ENCODE measurements at regions not wholly inside any gene's neighbourhood (a gene's known extent, or its start where the extent isn't known, plus 50 kb on each side); places are given as distances from the start of the nearest gene placed in this dataset.

DNA sequence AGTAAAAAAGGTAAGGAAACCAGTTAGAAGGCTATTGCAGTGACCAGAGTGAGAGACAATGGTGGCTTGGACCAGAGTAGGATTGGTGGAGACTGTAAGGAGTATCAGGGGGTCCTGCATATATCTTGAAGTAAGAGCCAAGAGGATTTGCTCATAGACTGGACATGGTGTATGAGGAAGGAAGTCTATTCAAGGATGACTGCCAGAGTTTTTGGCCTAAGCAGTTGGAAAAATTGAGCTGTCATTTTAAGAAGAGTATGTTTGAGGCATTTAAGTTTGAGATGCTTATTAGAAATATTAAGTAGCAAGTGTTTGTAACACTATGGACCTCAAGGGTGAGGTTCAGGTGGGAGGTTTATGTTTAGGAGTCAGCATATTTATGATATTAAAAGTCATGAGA, 596.6 kb downstream of the METTL15 start:
- no peaks in the 10 kb centered on the region for H3K27me3 ChIP-seq (ENCODE audit: insufficient read depth, low read length, poor library complexity, severe bottlenecking)
- no peaks in the 10 kb centered on the region for H3K9me3 ChIP-seq (ENCODE audit: insufficient read depth, low read depth, low read length)
- H3K4me1 ChIP-seq (ENCODE audit: insufficient read depth, low read length, poor library complexity, severe bottlenecking), result no peaks in the 10 kb centered on the region
- no peaks in the 10 kb centered on the region for H4K20me1 ChIP-seq (ENCODE audit: insufficient read depth, low read length, poor library complexity, severe bottlenecking)
- TF ChIP-seq, protein P1, sequence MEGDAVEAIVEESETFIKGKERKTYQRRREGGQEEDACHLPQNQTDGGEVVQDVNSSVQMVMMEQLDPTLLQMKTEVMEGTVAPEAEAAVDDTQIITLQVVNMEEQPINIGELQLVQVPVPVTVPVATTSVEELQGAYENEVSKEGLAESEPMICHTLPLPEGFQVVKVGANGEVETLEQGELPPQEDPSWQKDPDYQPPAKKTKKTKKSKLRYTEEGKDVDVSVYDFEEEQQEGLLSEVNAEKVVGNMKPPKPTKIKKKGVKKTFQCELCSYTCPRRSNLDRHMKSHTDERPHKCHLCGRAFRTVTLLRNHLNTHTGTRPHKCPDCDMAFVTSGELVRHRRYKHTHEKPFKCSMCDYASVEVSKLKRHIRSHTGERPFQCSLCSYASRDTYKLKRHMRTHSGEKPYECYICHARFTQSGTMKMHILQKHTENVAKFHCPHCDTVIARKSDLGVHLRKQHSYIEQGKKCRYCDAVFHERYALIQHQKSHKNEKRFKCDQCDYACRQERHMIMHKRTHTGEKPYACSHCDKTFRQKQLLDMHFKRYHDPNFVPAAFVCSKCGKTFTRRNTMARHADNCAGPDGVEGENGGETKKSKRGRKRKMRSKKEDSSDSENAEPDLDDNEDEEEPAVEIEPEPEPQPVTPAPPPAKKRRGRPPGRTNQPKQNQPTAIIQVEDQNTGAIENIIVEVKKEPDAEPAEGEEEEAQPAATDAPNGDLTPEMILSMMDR (conservative IDR thresholded peaks at IDR 0.05; ENCODE audit: low read length), result no peak
- no peak for TF ChIP-seq EZH2phosphoT487 (IDR thresholded peaks at IDR 0.05; ENCODE audit: borderline replicate concordance)
- H3F3A ChIP-seq (ENCODE audit: low read depth), result no peaks in the 10 kb centered on the region
- no peaks in the 10 kb centered on the region for H3K9me2 ChIP-seq (replicated peaks; ENCODE audit: low read depth, low read length)
- H3K9ac ChIP-seq (ENCODE audit: low read depth, low read length, poor library complexity, severe bottlenecking), result no peak overlapping the region
- H3K4me2 ChIP-seq (ENCODE audit: low read depth, low read length, poor library complexity, severe bottlenecking), result no peak overlapping the region
- no peak overlapping the region for H2AFZ ChIP-seq (ENCODE audit: low read length)
- H3K4me3 ChIP-seq (ENCODE audit: low read length, poor library complexity, severe bottlenecking), result no peak overlapping the region
- H3K79me2 ChIP-seq (ENCODE audit: insufficient read depth, low read length), result no peaks in the 10 kb centered on the region
- no peaks in the 10 kb centered on the region for H3K36me3 ChIP-seq (ENCODE audit: insufficient read depth, low read length)

DNA sequence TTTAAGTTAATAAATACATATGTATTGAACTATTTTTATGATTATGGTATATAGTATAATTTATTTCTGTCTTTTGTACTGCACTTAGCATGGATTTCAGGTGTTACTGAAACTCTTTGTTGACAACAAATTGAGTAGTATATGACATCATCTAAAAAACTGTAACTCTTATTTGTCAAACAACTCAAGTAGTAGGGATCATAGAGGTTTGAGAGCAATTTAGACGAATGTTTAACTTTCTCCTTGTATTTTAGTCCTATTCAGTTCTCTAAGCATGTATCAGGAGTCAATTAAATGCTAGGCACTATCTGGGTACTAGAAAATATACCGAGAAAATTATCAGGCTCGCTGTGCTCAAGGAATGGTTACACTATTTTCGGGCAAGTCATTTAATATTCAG, 595.2 kb downstream of the METTL15 start:
- Histone ChIP-seq H3K27me3 (ENCODE audit: insufficient read depth, low read length, poor library complexity, severe bottlenecking) (no peaks in the 10 kb centered on the region), H3K9me2 (replicated peaks; ENCODE audit: low read depth, low read length) (no peaks in the 10 kb centered on the region)

DNA sequence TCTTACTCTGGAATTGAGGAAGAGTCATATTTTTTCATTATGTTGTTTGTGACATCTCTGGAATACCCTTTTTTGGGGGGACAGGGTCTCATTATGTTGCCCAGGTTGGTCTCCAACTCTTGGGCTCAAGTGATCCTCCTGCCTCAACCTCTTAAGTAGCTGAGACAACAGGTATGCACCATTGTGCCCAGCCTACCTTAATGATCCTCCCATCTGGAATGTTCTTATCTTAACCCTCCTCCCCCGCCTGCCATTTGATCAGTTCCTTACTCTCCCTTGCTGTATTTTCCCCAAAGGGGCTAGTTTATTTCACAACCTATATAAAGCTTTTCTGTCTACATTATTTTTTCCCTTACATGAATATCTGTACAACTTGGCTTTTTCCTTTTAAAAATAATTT, 594.7 kb downstream of the METTL15 start:
- no peaks in the 10 kb centered on the region for H4K20me1 ChIP-seq (ENCODE audit: insufficient read depth, low read length, poor library complexity, severe bottlenecking)
- no peaks in the 10 kb centered on the region for H3K36me3 ChIP-seq (ENCODE audit: insufficient read depth, low read length)
- no peak for TF ChIP-seq EZH2phosphoT487 (IDR thresholded peaks at IDR 0.05; ENCODE audit: borderline replicate concordance)
- TF ChIP-seq, protein P1 (conservative IDR thresholded peaks at IDR 0.05; ENCODE audit: low read length), result no peak
- no peaks in the 10 kb centered on the region for H3K9me2 ChIP-seq (replicated peaks; ENCODE audit: low read depth, low read length)
- no peaks in the 10 kb centered on the region for H3K4me1 ChIP-seq (ENCODE audit: insufficient read depth, low read length, poor library complexity, severe bottlenecking)
- H3K79me2 ChIP-seq (ENCODE audit: insufficient read depth, low read length), result no peaks in the 10 kb centered on the region
- H3K27me3 ChIP-seq (ENCODE audit: insufficient read depth, low read length, poor library complexity, severe bottlenecking), result no peaks in the 10 kb centered on the region
- H3K9ac ChIP-seq (ENCODE audit: low read depth, low read length, poor library complexity, severe bottlenecking), result no peak overlapping the region
- no peaks in the 10 kb centered on the region for H3K9me3 ChIP-seq (ENCODE audit: insufficient read depth, low read depth, low read length)
- H3F3A ChIP-seq (ENCODE audit: low read depth), result no peaks in the 10 kb centered on the region
- no peak overlapping the region for H3K4me3 ChIP-seq (ENCODE audit: low read length, poor library complexity, severe bottlenecking)
- no peak overlapping the region for H2AFZ ChIP-seq (ENCODE audit: low read length)
- H3K4me2 ChIP-seq (ENCODE audit: low read depth, low read length, poor library complexity, severe bottlenecking), result no peak overlapping the region

More for the DNA sequence above, 595.2 kb downstream of the METTL15 start:
- Histone ChIP-seq H3F3A (ENCODE audit: low read depth) (no peaks in the 10 kb centered on the region), H3K9me3 (ENCODE audit: insufficient read depth, low read depth, low read length) (no peaks in the 10 kb centered on the region), H3K4me3 (ENCODE audit: low read length, poor library complexity, severe bottlenecking) (no peak overlapping the region), H2AFZ (ENCODE audit: low read length) (no peak overlapping the region), H3K9ac (ENCODE audit: low read depth, low read length, poor library complexity, severe bottlenecking) (no peak overlapping the region), H3K4me1 (ENCODE audit: insufficient read depth, low read length, poor library complexity, severe bottlenecking) (no peaks in the 10 kb centered on the region), H3K79me2 (ENCODE audit: insufficient read depth, low read length) (no peaks in the 10 kb centered on the region), H3K4me2 (ENCODE audit: low read depth, low read length, poor library complexity, severe bottlenecking) (no peak overlapping the region), H3K36me3 (ENCODE audit: insufficient read depth, low read length) (no peaks in the 10 kb centered on the region), H4K20me1 (ENCODE audit: insufficient read depth, low read length, poor library complexity, severe bottlenecking) (no peaks in the 10 kb centered on the region)
- TF ChIP-seq EZH2phosphoT487 (IDR thresholded peaks at IDR 0.05; ENCODE audit: borderline replicate concordance), result no peak
- TF ChIP-seq, protein P1 (conservative IDR thresholded peaks at IDR 0.05; ENCODE audit: low read length), result no peak

Measured in Loucy (cell line).